Skeletal muscle tissue (tissue), 3 donors: ENCODE measurements at regions not wholly inside any gene's neighbourhood (a gene's known extent, or its start where the extent isn't known, plus 50 kb on each side); places are given as distances from the start of the nearest gene placed in this dataset.

Experiments
- H3K27ac ChIP-seq: one replicate; pipeline ENCODE4 v1.7.0; 2013; ENCODE audit warnings: mild to moderate bottlenecking, low read depth, low read length, inconsistent platforms
- H3K27me3 ChIP-seq, 3 donors: one replicate each; pipeline ENCODE4 v1.7.0; 2013; ENCODE audit warnings: low read length in 3 of 3; ENCODE audit not compliant: control insufficient read depth in 3 of 3, insufficient read depth in 3 of 3
- H3K36me3 ChIP-seq, 3 donors: one replicate each; pipeline ENCODE4 v1.7.0; 2013; ENCODE audit warnings: low read length in 3 of 3; ENCODE audit not compliant: control insufficient read depth in 3 of 3, insufficient read depth in 3 of 3
- H3K4me1 ChIP-seq, 3 donors: one replicate each; pipeline ENCODE4 v1.7.0; 2013; ENCODE audit warnings: low read length in 3 of 3, mild to moderate bottlenecking in 3 of 3; ENCODE audit not compliant: control insufficient read depth in 3 of 3, insufficient read depth in 3 of 3
- H3K4me3 ChIP-seq, 3 donors: one replicate each; pipeline ENCODE4 v1.7.0; 2013; ENCODE audit warnings: low read length in 3 of 3
- H3K9ac ChIP-seq, 3 donors: one replicate each; pipeline ENCODE4 v1.7.0; 2013; ENCODE audit warnings: low read length in 3 of 3, mild to moderate bottlenecking in 3 of 3, moderate library complexity in 2 of 3, low read depth in 1 of 3
- H3K9me3 ChIP-seq, 3 donors: one replicate each; pipeline ENCODE4 v1.7.0; 2013; ENCODE audit warnings: low read length in 3 of 3; ENCODE audit not compliant: control insufficient read depth in 3 of 3
- donor health status: Osteomylitis.

GRCh38 chr2:19769513-19769912, 132.3 kb downstream of the TTC32 start:
- Histone ChIP-seq H3K9ac (no peak overlapping the region), H3K27ac (no peak overlapping the region), H3K4me3 (no peak overlapping the region), H3K36me3 (no peaks in the 10 kb centered on the region), H3K27me3 (no peaks in the 10 kb centered on the region), H3K4me1 (no peaks in the 10 kb centered on the region), H3K9me3 (peaks cover 0 to 4% (median 0%) of the 10 kb centered on the region in 3 donors)

- Histone ChIP-seq H3K9me3 (peaks cover 0 to 4% (median 0%) of the 10 kb centered on the region in 3 donors), H3K4me1 (no peaks in the 10 kb centered on the region), H3K36me3 (no peaks in the 10 kb centered on the region), H3K27ac (no peak overlapping the region), H3K27me3 (no peaks in the 10 kb centered on the region), H3K9ac (no peak overlapping the region), H3K4me3 (no peak overlapping the region)
These were observed 133.9 kb downstream of the TTC32 start for GRCh38 chr2:19767899-19768298.

- Histone ChIP-seq H3K9me3 (peaks cover 0 to 4% (median 0%) of the 10 kb centered on the region in 3 donors), H3K4me1 (peaks cover 0 to 8% (median 3%) of the 10 kb centered on the region in 3 donors), H3K27me3 (no peaks in the 10 kb centered on the region), H3K9ac (no peak overlapping the region), H3K4me3 (no peak overlapping the region), H3K27ac (no peak overlapping the region), H3K36me3 (no peaks in the 10 kb centered on the region)
These were observed 136.8 kb downstream of the TTC32 start for GRCh38 chr2:19764998-19765397.

- Histone ChIP-seq H3K4me1 (peaks cover 0 to 13% (median 6%) of the 10 kb centered on the region in 3 donors), H3K9me3 (peaks cover 0 to 4% (median 0%) of the 10 kb centered on the region in 3 donors), H3K9ac (no peak overlapping the region)
These were observed 138.1 kb downstream of the TTC32 start for GRCh38 chr2:19763731-19764130.

GRCh38 chr2:19762959-19763605, 138.7 kb downstream of the TTC32 start:
- Histone ChIP-seq H3K27ac (no peak overlapping the region), H3K4me1 (peaks cover 0 to 13% (median 6%) of the 10 kb centered on the region in 3 donors), H3K27me3 (no peaks in the 10 kb centered on the region)

More at GRCh38 chr2:19763731-19764130, 138.1 kb downstream of the TTC32 start:
- H3K4me3 ChIP-seq = no peak overlapping the region
- no peaks in the 10 kb centered on the region for H3K36me3 ChIP-seq
- no peak overlapping the region for H3K27ac ChIP-seq
- H3K27me3 ChIP-seq = no peaks in the 10 kb centered on the region

GRCh38 chr2:19762142-19762541, 139.6 kb downstream of the TTC32 start:
- Histone ChIP-seq H3K9me3 (peaks cover 0 to 4% (median 0%) of the 10 kb centered on the region in 3 donors), H3K4me1 (peaks cover 0 to 13% (median 6%) of the 10 kb centered on the region in 3 donors), H3K9ac (no peak overlapping the region), H3K36me3 (no peaks in the 10 kb centered on the region), H3K27me3 (no peaks in the 10 kb centered on the region), H3K4me3 (no peak overlapping the region), H3K27ac (no peak overlapping the region)

More at GRCh38 chr2:19762959-19763605, 138.7 kb downstream of the TTC32 start:
- Histone ChIP-seq H3K36me3 (no peaks in the 10 kb centered on the region), H3K4me3 (no peak overlapping the region), H3K9ac (no peak overlapping the region), H3K9me3 (peaks cover 0 to 4% (median 0%) of the 10 kb centered on the region in 3 donors)

GRCh38 chr2:19759880-19760279, 141.9 kb downstream of the TTC32 start:
- peaks cover 0 to under 1% (median 0%) of the 10 kb centered on the region in 3 donors for H3K9me3 ChIP-seq
- H3K27ac ChIP-seq = no peak overlapping the region
- H3K36me3 ChIP-seq = no peaks in the 10 kb centered on the region
- H3K4me3 ChIP-seq = no peak overlapping the region
- H3K9ac ChIP-seq = no peak overlapping the region
- H3K4me1 ChIP-seq = peaks cover 0 to 13% (median 6%) of the 10 kb centered on the region in 3 donors
- no peaks in the 10 kb centered on the region for H3K27me3 ChIP-seq

GRCh38 chr2:19758658-19759057, 143.1 kb downstream of the TTC32 start:
- H3K27ac ChIP-seq = no peak overlapping the region
- H3K4me3 ChIP-seq = no peak overlapping the region
- H3K27me3 ChIP-seq = no peaks in the 10 kb centered on the region
- H3K9me3 ChIP-seq = no peaks in the 10 kb centered on the region
- no peaks in the 10 kb centered on the region for H3K36me3 ChIP-seq
- peaks cover 0 to 13% (median 6%) of the 10 kb centered on the region in 3 donors for H3K4me1 ChIP-seq
- H3K9ac ChIP-seq = no peak overlapping the region

- H3K36me3 ChIP-seq = no peaks in the 10 kb centered on the region
- no peaks in the 10 kb centered on the region for H3K27me3 ChIP-seq
- H3K4me3 ChIP-seq = no peak overlapping the region
- no peak overlapping the region for H3K9ac ChIP-seq
- H3K27ac ChIP-seq = no peak overlapping the region
- no peaks in the 10 kb centered on the region for H3K9me3 ChIP-seq
- peaks cover 0 to 13% (median 6%) of the 10 kb centered on the region in 3 donors for H3K4me1 ChIP-seq
These were observed 144.2 kb downstream of the TTC32 start for GRCh38 chr2:19757586-19757985.

- H3K9ac ChIP-seq = no peak overlapping the region
- H3K27me3 ChIP-seq = no peaks in the 10 kb centered on the region
- H3K9me3 ChIP-seq = no peaks in the 10 kb centered on the region
- no peak overlapping the region for H3K4me3 ChIP-seq
- H3K36me3 ChIP-seq = no peaks in the 10 kb centered on the region
- no peak overlapping the region for H3K27ac ChIP-seq
- peaks cover 0 to 5% (median 3%) of the 10 kb centered on the region in 3 donors for H3K4me1 ChIP-seq
These were observed 146.9 kb downstream of the TTC32 start for GRCh38 chr2:19754907-19755306.
